Progenitor cell of endocrine pancreas (in vitro differentiated cells): ENCODE measurements at regions not wholly inside any gene's neighbourhood (a gene's known extent, or its start where the extent isn't known, plus 50 kb on each side); places are given as distances from the start of the nearest gene placed in this dataset.
"Not testable (repeated sequence)": the region's sequence is repeated elsewhere in the genome, so short reads cannot be mapped to it uniquely, and the experiment has no call there.

ENCODE experiments used
- DNase-seq: peaks from one replicate; pipeline ENCODE4 v3.0.0; 2021; ENCODE audit warnings: low spot score; ENCODE audit not compliant: unreplicated experiment
- H3K27ac Mint-ChIP-seq: 2 replicates; pipeline ENCODE4 v1.8.0; 2021; ENCODE audit warnings: mild to moderate bottlenecking, moderate library complexity, mixed read lengths
- H3K27me3 Mint-ChIP-seq: 2 replicates; pipeline ENCODE4 v1.8.0; 2021; ENCODE audit warnings: mixed read lengths
- H3K36me3 Mint-ChIP-seq: 2 replicates; pipeline ENCODE4 v1.8.0; 2022; ENCODE audit warnings: mixed read lengths; ENCODE audit not compliant: insufficient read depth
- H3K4me1 Mint-ChIP-seq: 2 replicates; pipeline ENCODE4 v1.8.0; 2021; ENCODE audit warnings: low read depth, mixed read lengths
- H3K4me3 Mint-ChIP-seq: 2 replicates; pipeline ENCODE4 v1.8.0; 2021; ENCODE audit warnings: low read depth, mild to moderate bottlenecking, moderate library complexity, mixed read lengths
- H3K9me3 Mint-ChIP-seq: 2 replicates; pipeline ENCODE4 v1.8.0; 2021; ENCODE audit warnings: low read depth, mixed read lengths
- TF ChIP-seq, protein P1 (sequence below): fragments of 200-600 bp; sonication (generic); IDR thresholded peaks from one replicate; pipeline ENCODE4 v1.5.0; 2021; ENCODE audit warnings: antibody characterized with exemption, mild to moderate bottlenecking; ENCODE audit not compliant: unreplicated experiment

DNA sequence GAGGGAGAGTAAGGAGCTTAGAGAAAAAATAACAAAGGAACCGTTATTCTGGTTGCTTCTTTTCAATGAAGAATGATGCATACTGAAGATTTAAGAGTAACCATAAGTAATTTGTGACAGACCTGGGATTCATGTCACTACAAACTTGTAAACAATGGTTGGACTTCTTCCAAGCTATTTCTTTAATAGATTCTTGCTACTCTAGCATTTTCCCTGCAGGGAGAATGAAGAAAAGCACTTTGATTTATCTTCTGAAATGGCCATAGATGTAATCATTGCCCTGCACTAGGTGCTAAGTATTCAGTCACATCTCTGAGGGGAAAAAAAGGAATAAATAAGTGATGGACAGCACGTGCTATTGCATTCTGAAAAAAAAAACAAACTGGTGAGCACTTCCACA, 606.6 kb upstream of the LRRN3 start:
- TF ChIP-seq, protein P1, sequence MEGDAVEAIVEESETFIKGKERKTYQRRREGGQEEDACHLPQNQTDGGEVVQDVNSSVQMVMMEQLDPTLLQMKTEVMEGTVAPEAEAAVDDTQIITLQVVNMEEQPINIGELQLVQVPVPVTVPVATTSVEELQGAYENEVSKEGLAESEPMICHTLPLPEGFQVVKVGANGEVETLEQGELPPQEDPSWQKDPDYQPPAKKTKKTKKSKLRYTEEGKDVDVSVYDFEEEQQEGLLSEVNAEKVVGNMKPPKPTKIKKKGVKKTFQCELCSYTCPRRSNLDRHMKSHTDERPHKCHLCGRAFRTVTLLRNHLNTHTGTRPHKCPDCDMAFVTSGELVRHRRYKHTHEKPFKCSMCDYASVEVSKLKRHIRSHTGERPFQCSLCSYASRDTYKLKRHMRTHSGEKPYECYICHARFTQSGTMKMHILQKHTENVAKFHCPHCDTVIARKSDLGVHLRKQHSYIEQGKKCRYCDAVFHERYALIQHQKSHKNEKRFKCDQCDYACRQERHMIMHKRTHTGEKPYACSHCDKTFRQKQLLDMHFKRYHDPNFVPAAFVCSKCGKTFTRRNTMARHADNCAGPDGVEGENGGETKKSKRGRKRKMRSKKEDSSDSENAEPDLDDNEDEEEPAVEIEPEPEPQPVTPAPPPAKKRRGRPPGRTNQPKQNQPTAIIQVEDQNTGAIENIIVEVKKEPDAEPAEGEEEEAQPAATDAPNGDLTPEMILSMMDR: no peak
- no peaks in the 10 kb centered on the region for H3K4me1 Mint-ChIP-seq
- no peak for DNase-seq
- peaks cover 2% of the 10 kb centered on the region for H3K36me3 Mint-ChIP-seq
- no peak overlapping the region for H3K27ac Mint-ChIP-seq
- peaks cover 17% of the 10 kb centered on the region for H3K9me3 Mint-ChIP-seq
- H3K4me3 Mint-ChIP-seq: no peak overlapping the region
- no peaks in the 10 kb centered on the region for H3K27me3 Mint-ChIP-seq

DNA sequence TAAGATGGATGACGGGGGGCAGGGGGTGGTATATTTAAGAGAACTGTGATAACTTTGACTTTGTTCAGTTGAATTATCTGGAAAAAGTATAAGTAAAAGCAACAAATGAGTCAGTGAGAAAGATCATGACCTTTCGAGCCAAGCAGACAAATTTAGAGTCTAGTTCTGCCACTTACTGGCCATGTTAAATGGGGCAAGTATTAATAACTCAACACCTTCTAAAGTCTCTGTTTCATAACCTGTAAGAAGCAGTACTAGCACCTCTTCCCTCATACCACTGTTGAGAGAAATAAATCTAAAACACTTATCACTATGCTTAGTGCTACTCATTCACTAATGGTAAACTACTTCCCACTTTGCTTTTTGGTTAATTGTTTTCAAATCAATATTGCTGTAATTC, 604.4 kb upstream of the LRRN3 start:
- Mint-ChIP-seq H3K36me3 (no peaks in the 10 kb centered on the region), H3K27me3 (no peaks in the 10 kb centered on the region), H3K4me3 (no peak overlapping the region), H3K9me3 (peaks cover 9% of the 10 kb centered on the region), H3K27ac (no peak overlapping the region), H3K4me1 (no peaks in the 10 kb centered on the region)
- no peak for DNase-seq
- TF ChIP-seq, protein P1: no peak

- H3K27me3 Mint-ChIP-seq: no peaks in the 10 kb centered on the region
- TF ChIP-seq, protein P1: no peak
- H3K36me3 Mint-ChIP-seq: no peaks in the 10 kb centered on the region
- DNase-seq: no peak
- peaks cover 3% of the 10 kb centered on the region for H3K9me3 Mint-ChIP-seq
- no peak overlapping the region for H3K27ac Mint-ChIP-seq
- no peak overlapping the region for H3K4me3 Mint-ChIP-seq
- peaks cover 1% of the 10 kb centered on the region for H3K4me1 Mint-ChIP-seq
Observed at GRCh38 chr7:110502888-110503465, 588.0 kb upstream of the LRRN3 start.

DNA sequence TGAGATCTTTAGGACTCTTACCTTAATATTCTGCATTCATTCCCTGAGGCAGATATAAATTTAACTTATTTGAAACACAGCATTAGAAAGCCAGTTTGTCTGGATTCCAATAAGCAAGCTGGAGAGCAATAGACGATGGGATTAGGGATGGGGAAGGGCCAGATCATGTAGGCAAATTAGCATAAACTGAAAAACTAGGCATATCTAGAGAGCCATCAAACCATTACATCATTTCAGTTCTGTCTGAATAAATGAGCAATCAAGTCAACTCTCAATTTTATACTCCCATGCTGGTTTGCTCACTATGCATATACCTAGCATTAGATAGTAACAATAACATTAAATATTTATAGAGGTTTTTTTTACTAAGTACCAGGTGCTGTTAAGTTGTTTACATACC, 583.6 kb upstream of the LRRN3 start:
- Mint-ChIP-seq H3K27ac (no peak overlapping the region), H3K27me3 (no peaks in the 10 kb centered on the region), H3K4me3 (no peak overlapping the region), H3K9me3 (peaks cover 3% of the 10 kb centered on the region), H3K4me1 (peaks cover 1% of the 10 kb centered on the region), H3K36me3 (no peaks in the 10 kb centered on the region)
- TF ChIP-seq, protein P1: no peak
- DNase-seq: no peak

DNA sequence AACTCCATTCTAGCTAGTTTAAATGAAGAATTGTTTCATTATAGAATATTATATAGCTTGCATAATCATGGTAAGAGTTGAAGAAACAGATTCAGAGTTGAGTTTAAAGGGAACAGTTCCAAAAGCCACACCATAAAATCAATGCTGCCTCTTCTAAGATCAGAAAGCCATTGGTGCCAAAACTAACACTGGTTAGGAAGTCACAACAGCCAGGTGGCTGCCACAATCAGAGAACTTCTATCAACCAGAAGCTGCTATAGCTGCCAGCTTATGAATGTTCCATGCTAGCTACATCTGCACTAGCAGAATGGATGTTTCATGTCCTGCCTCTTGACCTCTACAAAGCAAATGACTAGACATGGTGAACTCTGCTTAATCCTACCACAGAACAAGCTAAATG, 583.1 kb upstream of the LRRN3 start:
- peaks cover 3% of the 10 kb centered on the region for H3K9me3 Mint-ChIP-seq
- H3K27ac Mint-ChIP-seq: no peak overlapping the region
- no peak overlapping the region for H3K4me3 Mint-ChIP-seq

GRCh38 chr7:110514975-110515551, 575.9 kb upstream of the LRRN3 start:
- not testable (repeated sequence) for H3K4me3 Mint-ChIP-seq, H3K9me3 Mint-ChIP-seq, H3K27ac Mint-ChIP-seq, H3K27me3 Mint-ChIP-seq, DNase-seq, H3K36me3 Mint-ChIP-seq
- peaks cover 11% of the 10 kb centered on the region for H3K4me1 Mint-ChIP-seq

More for the DNA sequence above, 583.1 kb upstream of the LRRN3 start:
- H3K36me3 Mint-ChIP-seq: no peaks in the 10 kb centered on the region
- no peak for DNase-seq
- H3K4me1 Mint-ChIP-seq: peaks cover 1% of the 10 kb centered on the region
- H3K27me3 Mint-ChIP-seq: no peaks in the 10 kb centered on the region
- TF ChIP-seq, protein P1: no peak
